A673 (cell line): ENCODE measurements at regions not wholly inside any gene's neighbourhood (a gene's known extent, or its start where the extent isn't known, plus 50 kb on each side); places are given as distances from the start of the nearest gene placed in this dataset.

Source experiments
- CTCF ChIP-seq: fragments of 300-800, 200-600 bp; sonication (generic); conservative IDR thresholded peaks from 2 replicates; pipeline ENCODE4 v1.5.1; 2017; ENCODE audit warnings: low read depth, mild to moderate bottlenecking, antibody characterized with exemption, low read length, moderate library complexity, mixed read lengths
- EZH2 ChIP-seq: fragments of 200-600 bp; sonication (generic); IDR thresholded peaks from 2 replicates; pipeline ENCODE4 v1.6.1; 2017; ENCODE audit warnings: borderline replicate concordance, low read depth, mild to moderate bottlenecking, mixed read lengths, antibody characterized with exemption, low read length; ENCODE audit not compliant: poor library complexity, severe bottlenecking

GRCh38 chr2:220885593-220885992 is 686.5 kb downstream of the EPHA4 start:
- TF ChIP-seq CTCF (no peak), EZH2 (no peak)
